Spleen (tissue), 11 donors: ENCODE measurements at regions not wholly inside any gene's neighbourhood (a gene's known extent, or its start where the extent isn't known, plus 50 kb on each side); places are given as distances from the start of the nearest gene placed in this dataset.
A peak's percentile ranks its signal among the peaks of the same experiment; 100 is the strongest.

Experiments
- DNase-seq: peaks from one replicate; pipeline ENCODE4 v3.0.0-alpha.2; 2020
- H3K27ac ChIP-seq, 8 donors: fragments of 200-600 bp; sonication (generic) in 7 of 8; 1 replicate in 4 of 8; 2 replicates in 4 of 8; pipeline versions ENCODE4 v1.5.0 to v1.8.0; 2016 to 2021; ENCODE audit warnings: inconsistent platforms in 4 of 8, mild to moderate bottlenecking in 4 of 8, moderate library complexity in 1 of 8
- H3K27me3 ChIP-seq, 7 donors: fragments of 200-600 bp; sonication (generic) in 6 of 7; replicated peaks in 1 of 7; 1 replicate in 4 of 7; 2 replicates in 3 of 7; pipeline versions ENCODE4 v1.5.0 to v1.8.0; 2016 to 2021; ENCODE audit warnings: inconsistent platforms in 3 of 7, mild to moderate bottlenecking in 1 of 7
- H3K36me3 ChIP-seq, 6 donors: fragments of 200-600 bp; sonication (generic) in 5 of 6; 1 replicate in 4 of 6; 2 replicates in 2 of 6; pipeline versions ENCODE4 v1.5.0 to v1.8.0; 2016 to 2021; ENCODE audit warnings: inconsistent platforms in 2 of 6
- H3K4me1 ChIP-seq, 6 donors: fragments of 200-600 bp; sonication (generic) in 5 of 6; 1 replicate in 3 of 6; 2 replicates in 3 of 6; pipeline versions ENCODE4 v1.5.0 to v1.8.0; 2016 to 2021; ENCODE audit warnings: inconsistent platforms in 3 of 6
- H3K4me3 ChIP-seq, 8 donors: fragments of 200-600 bp; sonication (generic) in 7 of 8; 1 replicate in 4 of 8; 2 replicates in 4 of 8; pipeline versions ENCODE4 v1.5.0 to v1.8.0; 2016 to 2021; ENCODE audit warnings: inconsistent platforms in 4 of 8, mild to moderate bottlenecking in 4 of 8, moderate library complexity in 2 of 8
- H3K9me3 ChIP-seq, 8 donors: fragments of 200-600 bp; sonication (generic) in 7 of 8; 1 replicate in 4 of 8; 2 replicates in 4 of 8; pipeline versions ENCODE4 v1.5.0 to v1.8.0; 2016 to 2021; ENCODE audit warnings: inconsistent platforms in 4 of 8
- CTCF ChIP-seq, 11 experiments: fragments of 200-600 bp in 7 of 11; fragments of 450-650 bp in 4 of 11; sonication (generic) in 4 of 11; IDR thresholded peaks in 8 of 11; conservative IDR thresholded peaks in 3 of 11; 1 replicate in 7 of 11; 2 replicates in 4 of 11; pipeline versions ENCODE4 v1.4.0 to v1.8.0; 2016 to 2021; ENCODE audit warnings: antibody characterized with exemption in 11 of 11, inconsistent platforms in 4 of 11, mild to moderate bottlenecking in 1 of 11
- POLR2A ChIP-seq, 3 donors: fragments of 450-650 bp; IDR thresholded peaks; one replicate each; pipeline ENCODE4 v1.5.1; 2017; ENCODE audit warnings: antibody characterized with exemption in 3 of 3, mild to moderate bottlenecking in 1 of 3
- POLR2AphosphoS5 ChIP-seq, 3 donors: sonication (generic); formaldehyde crosslinking; IDR thresholded peaks; one replicate each; pipeline ENCODE4 v1.5.1; 2017; ENCODE audit warnings: antibody characterized with exemption in 3 of 3
- WGBS, 5 donors: extraction: QIAGEN DNeasy Blood & Tissue Kit in 3 of 5; methylation state at CpG; one replicate each; pipeline versions ENCODE4 v1.1.5 to v1.1.7; 2013 to 2018; 5-methylcytosine and 5-hydroxymethylcytosine counted together
- intact Hi-C: fragments of 100-400 bp; cut with DNase I; formaldehyde crosslinking; loops from one replicate; pipeline ENCODE4 v1.15.0; 2023; ENCODE audit warnings: low total_unique reads
- donor health status: healthy with polysubstance abuse.
- donor health status: DM: no; HTN: no; CAD: no; lungs with moderate emphysema.
- donor health status: DM: no; HTN: no; CAD: no.
- donor health status: Bipolar disorder and iron deficiency.
- donor health status: healthy.
- donor health status: DM: no; HTN: no; CAD: no.
- donor health status: DM: yes; HTN: yes; CAD: no.

GRCh38 chr7:68014031-68014736 lies 1017.6 kb downstream of the TYW1 start:
- Histone ChIP-seq H3K4me3 (no peak overlapping the region), H3K27me3 (no peaks in the 10 kb centered on the region), H3K9me3 (peaks cover 0 to 58% (median 11%) of the 10 kb centered on the region in 8 donors), H3K4me1 (peaks cover 0 to 9% (median 6%) of the 10 kb centered on the region in 6 donors), H3K27ac (no peak overlapping the region), H3K36me3 (no peaks in the 10 kb centered on the region)
- DNase-seq, result no peak
- TF ChIP-seq POLR2AphosphoS5 (IDR thresholded peaks at IDR 0.05) (no peak), POLR2A (IDR thresholded peaks at IDR 0.05) (no peak), CTCF (IDR thresholded peaks at IDR 0.05 in 8 of 11, conservative IDR thresholded peaks at IDR 0.05 in 3 of 11) (no peak)
- WGBS, 5 donors, result 63 to 75% (median 68%) methylated on average over 10 to 11 of the region's 11 CpGs
- intact Hi-C loops, result no loop called here

DNA sequence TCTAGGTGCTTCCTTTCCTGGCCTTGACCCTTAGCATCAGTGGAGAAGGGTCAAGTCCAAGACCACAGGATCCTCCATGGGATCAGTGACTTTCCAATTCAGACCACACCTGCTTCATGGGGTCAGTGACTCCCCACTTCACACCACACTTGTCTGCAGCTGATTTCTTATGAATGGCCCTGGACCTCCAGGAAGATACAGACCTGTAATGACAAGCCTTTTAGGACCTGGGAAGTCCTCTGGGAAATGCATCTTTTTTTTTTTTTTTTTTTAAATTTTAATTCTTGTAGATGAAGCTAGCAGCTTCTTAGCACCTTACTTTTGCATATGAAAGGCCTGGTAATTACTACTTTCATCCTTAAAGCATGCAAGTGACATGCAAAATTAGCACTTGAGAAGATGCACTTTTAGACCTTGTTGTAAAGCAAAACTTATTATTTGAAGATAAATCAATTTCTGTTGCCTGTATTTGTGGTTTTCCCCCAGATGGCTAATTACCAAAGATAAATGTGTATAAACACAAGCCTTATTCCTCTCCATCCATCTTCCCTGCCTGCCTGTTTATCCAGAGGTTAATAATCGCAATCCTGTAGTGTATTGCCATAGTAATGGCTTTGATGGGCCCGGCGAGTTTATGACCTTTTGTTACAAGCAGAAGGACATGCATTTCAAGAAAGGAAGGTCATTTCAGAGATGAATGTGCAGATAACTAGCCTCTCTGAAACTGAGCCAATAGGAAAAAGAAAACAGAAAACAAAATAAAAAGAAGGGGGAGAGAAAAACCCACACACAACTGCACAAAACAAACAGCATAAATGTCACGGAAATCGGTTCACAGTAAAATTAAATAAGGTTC lies 1018.7 kb downstream of the TYW1 start:
- WGBS, 5 donors, result 24 to 42% (median 35%) methylated on average over 5 of the region's 5 CpGs
- no peak for DNase-seq

GRCh38 chr7:68015978-68016532 lies 1019.4 kb downstream of the TYW1 start:
- TF ChIP-seq POLR2AphosphoS5 (IDR thresholded peaks at IDR 0.05) (no peak), CTCF (IDR thresholded peaks at IDR 0.05 in 8 of 11, conservative IDR thresholded peaks at IDR 0.05 in 3 of 11) (no peak), POLR2A (IDR thresholded peaks at IDR 0.05) (no peak)
- no peaks in the 10 kb centered on the region for H3K36me3 ChIP-seq
- WGBS, 5 donors, result 25 to 38% (median 30%) methylated on average over 2 of the region's 2 CpGs
- H3K4me1 ChIP-seq, result peaks cover 0 to 9% (median 6%) of the 10 kb centered on the region in 6 donors
- peak overlapping the region in 5 of 8 donors; percentile 2 to 49 (median 31) for H3K27ac ChIP-seq
- intact Hi-C loops, result no loop called here
- DNase-seq, result no peak
- no peak overlapping the region for H3K4me3 ChIP-seq
- H3K27me3 ChIP-seq, result no peaks in the 10 kb centered on the region
- peaks cover 0 to 52% (median 8%) of the 10 kb centered on the region in 8 donors for H3K9me3 ChIP-seq

More for the DNA sequence above, 1018.7 kb downstream of the TYW1 start:
- intact Hi-C loops, result no loop called here
- Histone ChIP-seq H3K36me3 (no peaks in the 10 kb centered on the region), H3K27ac (peak overlapping the region in 5 of 8 donors; percentile 12 to 49 (median 31)), H3K4me3 (no peak overlapping the region), H3K4me1 (peaks cover 0 to 9% (median 6%) of the 10 kb centered on the region in 6 donors), H3K9me3 (peaks cover 0 to 56% (median 8%) of the 10 kb centered on the region in 8 donors), H3K27me3 (no peaks in the 10 kb centered on the region)
- TF ChIP-seq POLR2A (IDR thresholded peaks at IDR 0.05), result no peak
- TF ChIP-seq POLR2AphosphoS5 (IDR thresholded peaks at IDR 0.05), result no peak
- TF ChIP-seq CTCF (IDR thresholded peaks at IDR 0.05 in 8 of 11, conservative IDR thresholded peaks at IDR 0.05 in 3 of 11), result no peak
